OCI-M2 (cell line): ENCODE measurements at regions not wholly inside any gene's neighbourhood (a gene's known extent, or its start where the extent isn't known, plus 50 kb on each side); places are given as distances from the start of the nearest gene placed in this dataset.

Experiments
- DNase-seq: peaks from one replicate; lab custom pipeline; 2025; ENCODE audit not compliant: unreplicated experiment; lab: John Stamatoyannopoulos, UW

DNA sequence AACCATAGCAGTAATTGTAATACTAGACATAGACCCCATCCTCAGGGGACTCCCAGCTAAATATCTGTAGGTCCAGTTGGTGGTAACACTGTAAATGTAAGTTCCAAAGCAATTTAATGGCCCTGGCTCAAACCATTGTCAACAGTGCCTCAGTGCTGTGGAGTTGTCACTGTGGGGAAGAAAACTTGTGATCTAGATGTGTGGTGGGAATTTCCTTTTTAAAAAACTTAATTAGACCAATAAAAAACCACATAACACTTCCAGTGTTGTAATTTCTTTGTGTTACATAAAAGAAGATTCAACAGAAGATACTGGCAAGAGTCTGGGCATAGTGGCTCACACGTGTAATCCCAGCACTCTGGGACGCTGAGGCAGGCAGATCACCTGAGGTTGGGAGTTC is 138.6 kb upstream of the UMPS start:
- DNase-seq, result no peak

DNA sequence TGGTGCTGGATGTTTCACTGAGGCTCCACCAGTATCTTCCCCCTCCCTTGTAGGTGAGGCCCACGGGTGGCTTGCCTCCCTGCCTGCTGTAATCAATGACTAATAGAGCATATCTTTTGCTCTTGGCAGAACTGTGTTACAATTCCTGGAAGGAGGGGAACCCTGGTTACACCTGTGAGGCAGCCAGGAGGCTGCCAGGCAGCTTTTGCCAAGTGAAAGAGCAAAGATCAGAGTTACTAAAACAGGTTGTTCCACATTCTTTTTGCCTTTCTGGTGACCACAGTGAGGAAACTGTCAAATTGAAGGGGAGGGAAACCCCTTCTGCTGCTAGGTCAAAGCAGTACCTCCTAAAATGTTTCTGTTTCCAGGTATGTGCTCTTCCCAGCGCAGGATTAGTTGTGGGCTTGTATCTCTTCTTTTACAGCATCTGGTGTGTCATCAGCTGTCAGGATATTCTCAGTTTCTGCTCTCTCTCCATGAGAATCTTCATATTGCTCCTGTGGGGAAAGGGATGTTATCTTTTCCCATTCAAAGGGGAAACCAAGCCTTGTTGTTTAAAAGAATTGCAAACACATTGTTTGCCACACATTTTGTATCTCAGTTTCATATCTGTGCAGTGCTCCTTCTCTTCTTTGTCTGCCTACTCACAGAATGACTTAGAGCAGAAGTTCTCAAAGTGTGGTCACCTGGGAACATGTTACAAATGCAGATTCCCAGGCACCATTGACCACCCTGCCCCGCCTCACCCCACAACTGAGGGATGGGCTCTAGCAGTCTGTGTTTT is 137.4 kb upstream of the UMPS start:
- DNase-seq, result no peak

DNA sequence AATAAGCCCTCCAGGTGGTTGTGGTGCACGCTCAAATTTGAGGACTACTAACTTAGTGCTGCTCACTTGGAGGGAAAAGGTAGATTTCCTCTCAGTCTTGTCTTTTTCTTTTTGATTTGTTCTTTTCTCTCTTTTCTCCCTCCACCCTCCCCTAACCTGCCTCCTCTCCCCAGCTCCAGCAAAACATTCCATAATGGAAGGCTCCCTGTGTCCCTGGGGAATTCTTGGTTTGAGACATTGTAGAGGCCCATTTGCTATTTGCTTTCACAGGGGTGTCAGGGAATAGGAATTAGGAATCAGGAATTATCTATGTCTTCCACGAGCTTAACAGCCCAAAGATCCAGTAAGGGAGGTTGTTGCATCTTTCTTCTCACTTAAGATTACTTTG is 136.8 kb upstream of the UMPS start:
- no peak for DNase-seq

DNA sequence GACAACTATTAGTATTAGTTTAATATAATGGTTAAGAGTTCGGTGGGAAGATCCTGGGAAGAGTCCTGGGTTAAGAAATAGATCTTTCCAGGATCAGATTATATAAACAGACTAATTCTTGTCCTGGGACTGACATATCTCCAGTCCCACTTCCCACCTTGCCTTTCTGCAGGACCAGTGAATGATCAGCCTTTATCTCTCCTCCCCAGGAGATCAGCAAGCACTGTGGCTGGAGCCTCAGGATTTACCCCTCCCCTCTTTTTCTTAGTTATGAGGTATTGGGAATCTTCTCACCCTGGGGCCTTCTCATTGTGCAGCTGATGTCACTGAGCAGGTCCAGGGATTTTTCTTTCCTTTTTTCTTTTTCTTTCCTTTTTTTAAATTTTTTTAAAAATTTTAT is 135.7 kb upstream of the UMPS start:
- DNase-seq, result no peak

DNA sequence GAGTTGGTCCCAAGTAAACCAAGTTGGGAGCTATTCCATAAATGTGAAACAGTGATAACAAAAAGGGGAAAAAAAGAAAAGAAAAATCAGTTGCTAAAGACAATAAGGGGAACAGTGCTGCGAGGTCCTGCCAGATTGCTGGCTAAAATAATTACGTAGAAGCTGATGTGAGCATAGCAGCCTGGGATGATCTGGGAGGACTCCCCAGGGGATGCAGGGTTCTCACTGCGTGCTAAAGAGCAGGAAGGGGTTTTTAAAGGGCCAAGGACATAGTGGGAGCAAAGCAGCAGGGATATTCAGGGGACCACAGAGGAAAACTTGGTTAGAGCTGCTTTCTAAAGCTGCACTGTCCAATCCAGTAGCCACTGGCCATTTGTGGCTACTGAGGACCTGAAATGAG is 133.0 kb upstream of the UMPS start:
- DNase-seq, result no peak

DNA sequence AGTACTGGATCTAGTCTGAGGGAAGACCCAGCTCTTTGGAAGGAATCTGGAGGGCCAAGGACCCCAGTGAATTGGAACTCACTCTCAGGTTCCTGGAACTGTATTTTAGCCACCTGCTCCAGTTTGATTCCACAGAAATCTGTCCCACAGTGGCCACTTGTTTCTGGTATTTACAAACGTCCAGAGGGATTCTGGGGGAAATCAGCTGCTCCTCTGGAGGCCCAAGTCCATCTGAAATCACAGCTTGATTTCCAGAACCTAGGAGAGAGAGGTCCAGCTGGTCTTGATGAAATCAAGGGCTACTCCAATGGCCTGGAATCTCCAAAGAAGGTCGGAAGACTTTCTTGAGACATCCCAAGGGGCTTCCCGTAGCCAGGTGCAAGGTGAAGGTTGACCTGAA is 132.3 kb upstream of the UMPS start:
- DNase-seq, result no peak

DNA sequence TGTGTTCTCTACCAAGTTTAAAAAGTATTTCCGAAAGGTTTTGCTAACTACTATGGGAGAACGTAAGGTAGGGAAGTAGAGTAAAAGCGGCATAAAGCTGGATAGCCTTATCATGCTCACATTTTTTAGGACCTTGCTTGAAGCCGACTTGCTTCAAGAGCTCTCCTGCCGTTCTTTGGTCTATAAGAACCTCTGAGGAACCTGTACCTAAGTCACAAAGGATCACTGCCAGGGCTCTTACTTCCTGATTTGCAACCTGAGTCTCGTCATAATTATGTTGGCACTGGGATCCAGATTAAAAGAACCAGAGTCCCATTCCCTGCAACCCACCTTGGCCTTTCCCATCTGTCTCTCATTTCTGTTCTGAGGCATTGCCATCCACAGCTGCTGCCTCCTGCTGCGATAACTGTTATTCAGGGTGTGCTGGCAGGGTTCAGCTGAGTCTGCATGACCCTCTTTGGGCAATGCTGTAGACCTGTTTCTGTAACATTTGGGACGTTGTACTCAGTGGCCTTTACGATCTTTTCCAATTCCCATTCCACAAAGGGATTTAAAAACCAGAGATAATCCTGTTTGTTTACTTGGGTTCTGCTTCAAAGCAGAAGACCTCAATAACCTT is 131.0 kb upstream of the UMPS start:
- DNase-seq, result no peak

DNA sequence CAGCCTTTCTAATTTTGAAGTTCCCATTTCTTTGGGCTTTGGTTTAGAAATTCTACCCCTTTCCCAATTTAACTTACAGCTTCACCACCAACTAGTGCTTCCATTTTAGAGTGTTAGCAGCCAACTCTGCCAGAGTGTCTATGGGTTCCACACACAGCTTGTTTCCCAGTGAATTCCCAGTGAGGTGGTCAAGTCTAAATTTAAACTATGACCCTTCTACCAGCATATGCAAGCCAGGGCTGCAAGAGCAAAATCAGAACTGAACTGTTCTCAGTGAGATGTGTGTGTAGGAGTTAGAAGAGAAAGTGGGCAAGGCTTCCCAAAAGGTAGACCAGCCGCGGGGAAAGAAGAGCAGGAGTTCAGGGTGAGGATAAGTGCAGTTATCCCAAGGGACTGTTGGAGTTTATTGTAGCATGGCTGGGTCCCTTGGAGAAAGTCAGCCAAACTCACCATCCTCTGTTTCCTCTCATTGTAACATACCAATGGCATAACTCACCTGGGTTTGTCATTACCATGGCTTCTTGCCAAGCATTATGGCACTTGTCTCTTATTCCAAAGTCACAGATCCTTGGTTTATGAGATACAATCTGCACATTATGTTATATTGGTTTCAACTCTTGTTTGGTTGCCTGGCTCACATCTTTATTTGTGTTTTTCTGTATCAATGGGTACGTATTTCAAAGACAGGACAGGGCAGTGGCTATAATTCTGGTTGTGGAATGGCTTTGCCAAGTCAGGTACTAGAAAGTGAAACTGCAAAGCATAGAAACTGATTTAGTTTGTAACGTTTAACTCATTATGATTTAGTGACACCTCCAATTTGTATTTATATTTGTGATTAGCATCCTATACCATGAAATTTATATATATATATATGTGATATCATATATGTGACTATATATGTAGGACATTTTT is 130.2 kb upstream of the UMPS start:
- DNase-seq, result no peak

DNA sequence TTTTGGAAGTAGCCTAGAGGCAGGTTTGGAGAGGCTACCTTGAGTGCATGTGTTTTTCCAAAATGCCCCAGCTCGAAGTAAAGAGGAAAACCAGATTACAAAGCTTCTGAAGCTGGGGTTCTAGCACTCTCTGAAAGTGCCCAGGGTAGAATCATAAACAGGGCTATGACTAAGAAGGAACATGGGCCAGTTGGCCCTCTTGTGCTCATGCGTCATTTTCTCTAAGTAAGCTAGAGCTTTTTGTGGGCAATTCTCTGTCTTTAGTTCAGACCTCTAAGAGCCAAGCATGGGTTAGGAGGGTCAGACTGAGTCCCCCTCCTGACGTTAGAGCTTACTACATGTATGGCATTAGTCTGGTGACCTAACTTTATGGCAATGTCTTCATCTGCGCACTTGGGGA is 129.5 kb upstream of the UMPS start:
- no peak for DNase-seq

DNA sequence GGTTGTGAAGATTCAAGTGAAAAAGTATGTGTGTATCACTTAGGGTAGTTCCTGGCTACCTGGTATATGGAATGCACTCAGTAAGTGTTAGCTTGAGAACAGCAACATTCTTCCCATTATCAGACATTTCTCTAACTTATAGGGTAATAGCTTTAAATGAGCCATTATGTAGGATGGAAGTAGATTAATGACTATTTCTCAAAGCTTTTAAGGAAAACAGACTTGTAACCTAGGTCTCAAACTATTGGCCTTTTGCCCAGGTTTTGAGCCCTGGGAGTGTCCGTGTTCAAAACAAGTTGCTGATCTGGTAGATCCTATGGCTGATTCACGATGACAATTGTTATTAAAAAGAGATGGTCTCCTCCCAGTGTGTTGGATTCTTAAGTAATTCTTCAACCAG is 129.1 kb upstream of the UMPS start:
- no peak for DNase-seq

DNA sequence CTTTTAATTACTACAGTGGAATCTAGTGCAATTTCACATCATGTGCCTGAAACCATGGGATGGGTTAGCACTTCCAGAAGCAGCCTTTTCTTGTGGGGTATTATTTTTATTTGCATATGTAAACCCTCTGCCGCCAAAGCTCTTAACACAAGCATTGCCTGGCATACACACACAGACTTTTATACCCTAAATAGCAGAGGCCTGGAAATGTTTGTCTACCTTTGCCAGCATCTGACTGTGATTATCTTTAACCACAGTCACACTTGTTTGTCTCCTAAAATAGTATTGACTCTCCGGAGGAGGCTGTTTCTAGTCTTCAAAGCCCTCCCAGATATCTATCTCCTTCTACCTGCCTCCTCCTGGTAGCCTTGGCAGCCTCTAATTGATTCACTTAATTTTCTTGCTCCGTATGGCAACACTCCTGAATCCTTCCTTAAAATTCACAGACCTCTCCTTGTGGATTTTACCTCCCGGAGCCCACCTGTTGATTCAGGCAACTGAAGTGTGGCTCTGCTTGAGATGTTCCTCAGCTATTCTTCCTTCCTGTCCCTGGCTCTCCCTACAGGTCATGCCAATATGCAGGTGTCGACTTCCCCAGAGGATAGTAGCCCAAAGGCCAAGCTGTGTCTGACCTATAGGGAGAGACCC is 127.1 kb upstream of the UMPS start:
- DNase-seq, result no peak

DNA sequence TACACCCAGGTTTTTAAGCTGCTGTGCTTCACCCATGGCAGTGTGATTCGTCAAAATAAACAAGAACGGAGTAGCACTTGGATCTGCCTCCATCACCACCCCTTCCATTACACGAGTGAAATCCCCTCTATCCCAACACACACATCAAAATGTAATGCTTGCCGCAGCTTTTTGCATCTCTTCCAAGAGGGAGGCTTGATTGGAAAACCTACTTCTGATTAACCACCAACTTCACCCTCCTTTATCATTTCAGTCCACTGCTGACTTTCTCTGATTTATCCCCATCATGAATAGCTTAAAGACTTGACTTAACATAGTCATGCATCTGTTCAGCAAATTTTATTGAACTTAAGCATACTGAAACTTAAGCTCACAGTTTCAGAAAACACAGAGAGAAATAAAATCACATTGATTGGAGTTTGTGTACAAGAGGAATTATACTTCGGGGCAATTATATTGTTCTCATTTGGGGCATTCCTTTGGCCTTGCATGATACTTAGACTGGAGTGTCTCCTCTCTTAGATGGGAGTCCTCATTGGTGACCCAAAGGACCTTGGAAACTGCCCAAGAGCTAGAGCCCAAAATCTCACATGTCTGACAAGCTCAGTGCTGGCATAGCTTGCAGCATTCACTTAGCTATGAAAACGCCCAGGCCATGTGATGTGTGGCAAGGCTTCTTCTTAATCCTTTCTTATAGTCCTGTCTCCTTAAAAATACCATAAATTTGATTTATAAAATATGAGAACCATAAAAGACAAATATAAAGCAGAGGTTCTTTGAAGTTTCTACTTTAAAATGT is 124.3 kb upstream of the UMPS start:
- DNase-seq, result no peak

DNA sequence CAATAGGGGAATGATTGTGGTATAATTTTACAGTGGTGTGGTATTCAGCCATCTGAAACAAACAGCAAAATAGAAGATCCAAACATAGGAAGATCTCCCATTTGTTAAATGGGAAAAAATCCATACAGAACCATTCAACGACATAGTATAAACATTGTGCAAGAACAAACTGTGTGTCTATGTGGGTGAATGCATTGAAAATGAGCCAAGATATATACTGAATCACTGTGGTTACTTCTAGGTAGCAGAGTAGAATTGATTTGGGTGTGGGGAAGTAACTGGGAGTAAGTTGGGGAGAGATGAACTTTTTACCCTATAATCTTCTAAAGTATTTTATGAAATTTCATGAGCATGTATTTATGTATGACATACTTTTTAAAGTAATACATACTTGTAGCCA is 123.1 kb upstream of the UMPS start:
- DNase-seq, result no peak

DNA sequence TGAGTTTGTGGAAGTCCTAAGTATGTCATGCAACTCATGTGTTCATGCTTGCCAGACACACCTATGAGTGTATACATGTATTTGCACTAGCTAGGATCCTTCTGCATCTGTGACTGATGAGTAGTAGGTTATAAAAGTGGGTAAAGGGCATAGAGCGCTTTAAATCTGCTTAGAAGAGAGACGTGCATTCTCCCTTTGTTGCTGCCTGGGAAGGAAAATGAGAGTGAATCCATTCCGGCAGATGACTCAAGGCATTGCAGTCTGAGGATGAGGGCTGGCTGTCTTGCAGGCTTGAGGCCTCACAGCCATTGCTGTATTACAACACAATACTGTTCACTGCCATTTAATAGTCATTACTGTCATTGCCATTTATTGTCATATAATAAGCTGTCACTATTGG is 120.8 kb upstream of the UMPS start:
- DNase-seq, result no peak

DNA sequence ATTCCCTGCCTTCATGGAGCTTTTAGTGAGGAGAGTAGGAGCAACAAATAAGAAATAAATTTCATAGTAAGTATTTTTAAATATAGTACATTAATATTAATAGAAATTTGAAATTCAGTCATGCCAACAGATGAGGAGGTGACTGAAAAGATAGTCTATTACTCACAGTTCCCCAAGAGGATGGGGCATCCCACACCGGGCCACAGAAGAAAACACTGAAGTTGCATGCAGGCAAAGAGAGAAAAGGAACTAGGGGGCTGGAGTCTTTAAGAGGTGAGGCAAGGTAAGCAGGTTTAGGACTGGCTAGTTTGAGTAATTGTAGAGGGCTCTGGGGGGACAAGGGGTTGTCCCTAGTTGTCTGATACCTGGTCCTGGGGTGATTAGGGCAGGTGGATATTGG is 120.1 kb upstream of the UMPS start:
- no peak for DNase-seq

DNA sequence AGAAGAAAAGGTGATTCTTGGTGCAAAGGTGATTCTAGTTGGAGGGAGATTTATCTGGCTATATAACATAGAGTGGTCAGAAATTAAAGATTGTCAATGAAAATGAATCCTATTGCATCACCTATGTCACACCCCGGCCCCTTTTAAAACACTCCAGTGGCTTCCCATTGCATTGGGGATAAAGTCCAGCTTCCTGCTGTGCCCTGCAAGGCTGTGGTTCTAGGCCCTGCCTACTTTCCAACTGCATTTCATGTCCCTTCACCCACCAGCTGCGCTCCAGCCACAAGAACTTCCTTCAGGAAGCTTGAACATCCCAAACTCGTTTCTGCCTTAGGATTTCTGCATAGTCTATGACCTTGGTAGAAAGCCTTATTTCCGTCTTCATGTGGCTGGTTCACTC is 118.7 kb upstream of the UMPS start:
- DNase-seq, result no peak

DNA sequence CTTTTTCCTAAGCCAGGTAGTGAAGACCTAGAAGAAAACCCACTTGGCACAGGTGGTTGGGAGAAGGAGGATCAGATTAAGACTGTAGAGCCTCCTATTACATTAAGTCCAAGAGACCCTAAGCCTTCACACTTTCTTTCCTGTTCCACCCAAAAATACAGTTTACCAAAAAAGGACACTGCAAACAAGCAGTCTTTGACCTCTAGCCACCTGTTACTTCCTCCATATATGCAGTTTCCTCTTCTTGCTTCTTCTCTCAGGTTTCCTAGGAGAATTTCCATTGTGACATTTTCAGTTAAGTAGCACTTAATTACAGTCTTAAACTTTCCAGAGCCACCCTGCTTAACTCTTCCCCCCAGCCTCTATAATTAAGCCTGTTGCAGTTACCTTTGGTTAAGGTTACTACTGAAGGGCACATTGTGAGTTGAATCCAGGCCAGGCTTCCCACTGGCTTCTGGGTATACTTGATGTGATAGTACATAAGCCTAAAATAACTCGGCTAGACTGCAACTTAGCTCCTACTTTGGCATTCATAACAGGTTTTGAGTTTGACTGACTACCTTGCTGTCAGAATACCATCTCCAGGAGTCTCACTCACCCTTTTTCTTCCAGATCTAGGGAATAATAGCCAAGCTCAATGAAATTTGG is 114.2 kb upstream of the UMPS start:
- DNase-seq, result no peak

DNA sequence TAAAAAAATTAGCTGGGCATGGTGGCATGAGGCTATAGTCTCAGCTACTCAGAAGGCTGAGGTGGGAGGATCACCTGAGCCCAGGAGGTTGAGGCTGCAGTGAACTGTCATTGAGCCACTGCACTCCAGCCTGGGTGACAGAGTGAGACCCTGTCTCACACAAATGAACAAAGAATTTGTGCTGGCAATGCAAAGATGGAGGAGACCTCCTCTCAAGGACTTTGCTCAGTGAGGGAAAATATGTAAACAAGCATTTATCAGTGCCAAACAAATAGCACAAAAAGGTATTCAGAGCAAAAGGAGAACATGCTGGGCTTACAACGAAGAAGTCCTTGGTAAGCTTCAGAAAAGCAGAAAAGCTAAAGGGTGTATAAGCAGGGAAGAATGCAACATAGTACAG is 113.1 kb upstream of the UMPS start:
- no peak for DNase-seq

DNA sequence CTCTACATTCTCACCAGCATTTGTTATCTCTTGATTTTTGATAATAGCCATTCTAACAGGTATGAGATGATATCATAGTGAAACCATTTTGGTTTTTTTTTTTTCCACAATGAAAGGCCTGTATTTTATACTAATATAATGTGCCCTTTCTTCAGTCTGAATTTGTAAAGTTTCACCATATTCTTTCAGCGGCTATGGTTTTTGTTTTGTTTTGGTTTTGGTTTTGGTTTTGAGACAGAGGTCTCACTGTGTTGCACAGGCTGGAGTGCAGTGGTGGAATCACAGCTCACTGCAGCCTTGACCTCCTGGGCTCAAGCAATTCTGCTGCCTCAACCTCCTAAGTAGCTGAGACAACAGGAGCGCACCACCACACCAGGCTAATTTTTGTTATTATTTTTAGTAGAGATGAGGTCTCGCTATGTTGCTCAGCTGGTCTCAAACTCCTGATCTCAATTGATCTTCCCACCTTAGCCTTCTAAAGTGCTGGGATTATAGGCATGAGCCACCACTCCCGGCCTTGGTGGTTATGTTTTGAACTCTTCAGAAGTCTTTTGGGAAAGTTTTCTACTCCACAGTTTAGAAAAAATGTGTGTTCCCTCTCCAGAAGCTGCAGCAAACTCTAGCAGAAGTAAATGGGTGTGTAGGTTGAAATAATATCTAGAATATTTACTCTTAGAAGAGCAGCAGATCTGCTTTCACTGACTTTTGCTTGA is 110.2 kb upstream of the UMPS start:
- no peak for DNase-seq
